HepG2 (cell line): ENCODE measurements at regions not wholly inside any gene's neighbourhood (a gene's known extent, or its start where the extent isn't known, plus 50 kb on each side); places are given as distances from the start of the nearest gene placed in this dataset.

Source experiments
- BCLAF1 ChIP-seq: fragments of 450-650 bp; IDR thresholded peaks from 2 replicates; pipeline ENCODE4 v1.6.1; 2017; ENCODE audit warnings: mild to moderate bottlenecking
- CREB3 ChIP-seq: sonication (generic); formaldehyde crosslinking; IDR thresholded peaks from 2 replicates; pipeline ENCODE4 v1.5.0; 2020; ENCODE audit warnings: missing genetic modification reagents
- GFI1 ChIP-seq: sonication (generic); formaldehyde crosslinking; IDR thresholded peaks from 2 replicates; pipeline ENCODE4 v1.5.0; 2020; ENCODE audit warnings: missing genetic modification reagents, mild to moderate bottlenecking, borderline replicate concordance
- HHEX ChIP-seq: IDR thresholded peaks from 2 replicates; pipeline ENCODE4 v1.6.1; 2016; ENCODE audit warnings: control low read depth
- KAT2B ChIP-seq: fragments of 150-350 bp; IDR thresholded peaks from 2 replicates; pipeline ENCODE4 v1.6.1; 2014; ENCODE audit warnings: low read depth, low read length, borderline replicate concordance
- MLLT10 ChIP-seq: sonication (generic); formaldehyde crosslinking; IDR thresholded peaks from 2 replicates; pipeline ENCODE4 v1.4.0; 2020; ENCODE audit warnings: missing genetic modification reagents
- MTA1 ChIP-seq: sonication (generic); formaldehyde crosslinking; IDR thresholded peaks from 2 replicates; pipeline ENCODE4 v1.4.0; 2020; ENCODE audit warnings: missing genetic modification reagents, mild to moderate bottlenecking, borderline replicate concordance
- TBX3 ChIP-seq: fragments of 450-650 bp; IDR thresholded peaks from 2 replicates; pipeline ENCODE4 v1.6.1; 2017; ENCODE audit warnings: antibody characterized with exemption, mild to moderate bottlenecking, inconsistent platforms, borderline replicate concordance
- TCF7L2 ChIP-seq: IDR thresholded peaks from 2 replicates; pipeline ENCODE4 v1.6.1; 2011; ENCODE audit warnings: mild to moderate bottlenecking, low read depth, low read length, moderate library complexity
- ZMYM2 ChIP-seq: sonication (generic); formaldehyde crosslinking; IDR thresholded peaks from 2 replicates; pipeline ENCODE4 v1.8.0; 2022; ENCODE audit warnings: mild to moderate bottlenecking, missing genetic modification reagents
- ZNF124 ChIP-seq: sonication (generic); formaldehyde crosslinking; IDR thresholded peaks from 2 replicates; pipeline ENCODE4 v1.4.0; 2020; ENCODE audit warnings: missing genetic modification reagents
- ZNF136 ChIP-seq: sonication (generic); formaldehyde crosslinking; IDR thresholded peaks from 2 replicates; pipeline ENCODE4 v1.8.1; 2022; ENCODE audit warnings: low read depth, mild to moderate bottlenecking, moderate library complexity, missing genetic modification reagents
- ZNF20 ChIP-seq: sonication (generic); formaldehyde crosslinking; IDR thresholded peaks from 2 replicates; pipeline ENCODE4 v1.4.0; 2020; ENCODE audit warnings: mild to moderate bottlenecking, moderate library complexity, missing genetic modification reagents
- ZNF496 ChIP-seq: sonication (generic); formaldehyde crosslinking; IDR thresholded peaks from 2 replicates; pipeline ENCODE4 v1.8.1; 2023; ENCODE audit warnings: mild to moderate bottlenecking, moderate library complexity, missing genetic modification reagents; ENCODE audit not compliant: insufficient replicate concordance
- ZNF564 ChIP-seq: sonication (generic); formaldehyde crosslinking; IDR thresholded peaks from 2 replicates; pipeline ENCODE4 v1.8.1; 2023; ENCODE audit warnings: mild to moderate bottlenecking, missing genetic modification reagents
- ZNF615 ChIP-seq: sonication (generic); formaldehyde crosslinking; IDR thresholded peaks from 2 replicates; pipeline ENCODE4 v1.5.0; 2020; ENCODE audit warnings: mild to moderate bottlenecking, missing genetic modification reagents, borderline replicate concordance
- TF ChIP-seq, protein P1 (sequence below): sonication (generic); formaldehyde crosslinking; IDR thresholded peaks from 2 replicates; pipeline ENCODE4 v1.8.1; 2023; ENCODE audit warnings: mild to moderate bottlenecking, missing genetic modification reagents
- TF ChIP-seq, protein P2 (sequence below): sonication (generic); formaldehyde crosslinking; IDR thresholded peaks from 2 replicates; pipeline ENCODE4 v1.9.0; 2022; ENCODE audit warnings: low read depth, missing genetic modification reagents
- TF ChIP-seq, protein P3 (sequence below): sonication (generic); formaldehyde crosslinking; IDR thresholded peaks from 2 replicates; pipeline ENCODE4 v1.5.1; 2020; ENCODE audit warnings: missing genetic modification reagents, mild to moderate bottlenecking, borderline replicate concordance
- TF ChIP-seq, protein P4 (sequence below): sonication (generic); formaldehyde crosslinking; IDR thresholded peaks from 2 replicates; pipeline ENCODE4 v1.8.1; 2023; ENCODE audit warnings: mild to moderate bottlenecking, missing genetic modification reagents, borderline replicate concordance
- TF ChIP-seq, protein P5 (sequence below): sonication (generic); formaldehyde crosslinking; IDR thresholded peaks from 2 replicates; pipeline ENCODE4 v1.4.0; 2020; ENCODE audit warnings: missing genetic modification reagents

GRCh38 chr3:20320489-20320888 is 134.5 kb upstream of the SGO1 start (continued):
- TF ChIP-seq, protein P1, sequence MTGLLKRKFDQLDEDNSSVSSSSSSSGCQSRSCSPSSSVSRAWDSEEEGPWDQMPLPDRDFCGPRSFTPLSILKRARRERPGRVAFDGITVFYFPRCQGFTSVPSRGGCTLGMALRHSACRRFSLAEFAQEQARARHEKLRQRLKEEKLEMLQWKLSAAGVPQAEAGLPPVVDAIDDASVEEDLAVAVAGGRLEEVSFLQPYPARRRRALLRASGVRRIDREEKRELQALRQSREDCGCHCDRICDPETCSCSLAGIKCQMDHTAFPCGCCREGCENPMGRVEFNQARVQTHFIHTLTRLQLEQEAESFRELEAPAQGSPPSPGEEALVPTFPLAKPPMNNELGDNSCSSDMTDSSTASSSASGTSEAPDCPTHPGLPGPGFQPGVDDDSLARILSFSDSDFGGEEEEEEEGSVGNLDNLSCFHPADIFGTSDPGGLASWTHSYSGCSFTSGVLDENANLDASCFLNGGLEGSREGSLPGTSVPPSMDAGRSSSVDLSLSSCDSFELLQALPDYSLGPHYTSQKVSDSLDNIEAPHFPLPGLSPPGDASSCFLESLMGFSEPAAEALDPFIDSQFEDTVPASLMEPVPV = no peak
- TF ChIP-seq MTA1 = no peak
- peak; percentile 74; the same call in 1 of the 2 replicates for TF ChIP-seq GFI1 (CRISPR knock-in tag)
- no peak for TF ChIP-seq MLLT10 (CRISPR knock-in tag)
- no peak for TF ChIP-seq ZNF496
- TF ChIP-seq, protein P2, sequence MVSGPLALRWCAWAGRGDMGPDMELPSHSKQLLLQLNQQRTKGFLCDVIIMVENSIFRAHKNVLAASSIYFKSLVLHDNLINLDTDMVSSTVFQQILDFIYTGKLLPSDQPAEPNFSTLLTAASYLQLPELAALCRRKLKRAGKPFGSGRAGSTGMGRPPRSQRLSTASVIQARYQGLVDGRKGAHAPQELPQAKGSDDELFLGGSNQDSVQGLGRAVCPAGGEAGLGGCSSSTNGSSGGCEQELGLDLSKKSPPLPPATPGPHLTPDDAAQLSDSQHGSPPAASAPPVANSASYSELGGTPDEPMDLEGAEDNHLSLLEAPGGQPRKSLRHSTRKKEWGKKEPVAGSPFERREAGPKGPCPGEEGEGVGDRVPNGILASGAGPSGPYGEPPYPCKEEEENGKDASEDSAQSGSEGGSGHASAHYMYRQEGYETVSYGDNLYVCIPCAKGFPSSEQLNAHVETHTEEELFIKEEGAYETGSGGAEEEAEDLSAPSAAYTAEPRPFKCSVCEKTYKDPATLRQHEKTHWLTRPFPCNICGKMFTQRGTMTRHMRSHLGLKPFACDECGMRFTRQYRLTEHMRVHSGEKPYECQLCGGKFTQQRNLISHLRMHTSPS (CRISPR knock-in tag) = no peak
- TF ChIP-seq, protein P3, sequence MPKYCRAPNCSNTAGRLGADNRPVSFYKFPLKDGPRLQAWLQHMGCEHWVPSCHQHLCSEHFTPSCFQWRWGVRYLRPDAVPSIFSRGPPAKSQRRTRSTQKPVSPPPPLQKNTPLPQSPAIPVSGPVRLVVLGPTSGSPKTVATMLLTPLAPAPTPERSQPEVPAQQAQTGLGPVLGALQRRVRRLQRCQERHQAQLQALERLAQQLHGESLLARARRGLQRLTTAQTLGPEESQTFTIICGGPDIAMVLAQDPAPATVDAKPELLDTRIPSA = no peak
- TF ChIP-seq TCF7L2 = peak; percentile 80
- TF ChIP-seq KAT2B = no peak
- no peak; the same call in 1 of the 2 replicates for TF ChIP-seq ZNF564
- no peak for TF ChIP-seq HHEX (CRISPR knock-in tag)
- TF ChIP-seq CREB3 = no peak
- no peak; the same call in 1 of the 2 replicates for TF ChIP-seq TBX3
- TF ChIP-seq, protein P4, sequence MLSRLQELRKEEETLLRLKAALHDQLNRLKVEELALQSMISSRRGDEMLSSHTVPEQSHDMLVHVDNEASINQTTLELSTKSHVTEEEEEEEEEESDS = no peak
- peak; percentile 88; the same call in 1 of the 2 replicates for TF ChIP-seq ZNF124
- TF ChIP-seq ZNF615 (CRISPR knock-in tag) = no peak
- no peak for TF ChIP-seq ZNF20 (CRISPR knock-in tag)
- TF ChIP-seq ZMYM2 (CRISPR knock-in tag) = no peak
- no peak for TF ChIP-seq BCLAF1
- TF ChIP-seq, protein P5, sequence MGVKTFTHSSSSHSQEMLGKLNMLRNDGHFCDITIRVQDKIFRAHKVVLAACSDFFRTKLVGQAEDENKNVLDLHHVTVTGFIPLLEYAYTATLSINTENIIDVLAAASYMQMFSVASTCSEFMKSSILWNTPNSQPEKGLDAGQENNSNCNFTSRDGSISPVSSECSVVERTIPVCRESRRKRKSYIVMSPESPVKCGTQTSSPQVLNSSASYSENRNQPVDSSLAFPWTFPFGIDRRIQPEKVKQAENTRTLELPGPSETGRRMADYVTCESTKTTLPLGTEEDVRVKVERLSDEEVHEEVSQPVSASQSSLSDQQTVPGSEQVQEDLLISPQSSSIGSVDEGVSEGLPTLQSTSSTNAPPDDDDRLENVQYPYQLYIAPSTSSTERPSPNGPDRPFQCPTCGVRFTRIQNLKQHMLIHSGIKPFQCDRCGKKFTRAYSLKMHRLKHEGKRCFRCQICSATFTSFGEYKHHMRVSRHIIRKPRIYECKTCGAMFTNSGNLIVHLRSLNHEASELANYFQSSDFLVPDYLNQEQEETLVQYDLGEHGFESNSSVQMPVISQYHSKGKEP (CRISPR knock-in tag) = no peak
- no peak for TF ChIP-seq ZNF136
